ENCODE measurements at regions not wholly inside any gene's neighbourhood (a gene's known extent, or its start where the extent isn't known, plus 50 kb on each side); places are given as distances from the start of the nearest gene placed in this dataset.
"Not testable (repeated sequence)": the region's sequence is repeated elsewhere in the genome, so short reads cannot be mapped to it uniquely, and the experiment has no call there.

DNA sequence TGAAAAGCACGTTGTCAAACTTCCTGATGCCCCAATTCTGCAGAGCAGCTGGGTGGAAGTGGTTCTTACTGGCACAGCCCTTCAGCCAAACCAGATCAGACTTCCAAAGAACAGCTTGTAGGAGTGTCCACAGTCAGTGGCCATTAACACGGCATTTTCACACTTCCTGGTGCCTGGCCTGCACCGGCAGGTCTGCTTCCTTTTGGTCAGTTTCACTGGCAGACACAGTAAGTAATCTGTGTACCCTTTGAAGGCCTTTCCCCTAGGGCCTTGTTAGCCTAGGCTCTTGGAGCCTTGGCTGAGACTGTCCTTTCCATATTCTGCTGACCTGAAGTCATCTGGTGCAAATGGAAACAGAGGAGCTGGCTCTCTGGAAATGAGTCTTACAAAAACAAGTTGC, 297.5 kb upstream of the TNC start:
- H3K4me3 ChIP-seq (ENCODE audit: low read depth, low read length) = no peak overlapping the region
- no peak for DNase-seq (ENCODE audit: low read depth)

GRCh38 chr9:115416299-115416698, 298.3 kb upstream of the TNC start:
- H3K4me3 ChIP-seq (ENCODE audit: low read depth, low read length) = no peak overlapping the region
- no peak for DNase-seq (ENCODE audit: low read depth)

- not testable (repeated sequence) for DNase-seq (ENCODE audit: low read depth); H3K4me3 ChIP-seq (ENCODE audit: low read depth, low read length)
These were observed 300.2 kb upstream of the TNC start for GRCh38 chr9:115418181-115418580.

- DNase-seq (ENCODE audit: low read depth) = no peak
- H3K4me3 ChIP-seq (ENCODE audit: low read depth, low read length) = no peak overlapping the region
These were observed 305.0 kb upstream of the TNC start for GRCh38 chr9:115422932-115423440.

- H3K4me3 ChIP-seq (ENCODE audit: low read depth, low read length) = no peak overlapping the region
- peak; percentile 16 for DNase-seq (ENCODE audit: low read depth)
These were observed 305.7 kb upstream of the TNC start for GRCh38 chr9:115423646-115424045.

GRCh38 chr9:115425601-115426000, 307.6 kb upstream of the TNC start:
- no peak overlapping the region for H3K4me3 ChIP-seq (ENCODE audit: low read depth, low read length)
- DNase-seq (ENCODE audit: low read depth) = no peak

GRCh38 chr9:115437418-115437817, 319.5 kb upstream of the TNC start:
- H3K4me3 ChIP-seq (ENCODE audit: low read depth, low read length) = no peak overlapping the region
- DNase-seq (ENCODE audit: low read depth) = no peak

DNA sequence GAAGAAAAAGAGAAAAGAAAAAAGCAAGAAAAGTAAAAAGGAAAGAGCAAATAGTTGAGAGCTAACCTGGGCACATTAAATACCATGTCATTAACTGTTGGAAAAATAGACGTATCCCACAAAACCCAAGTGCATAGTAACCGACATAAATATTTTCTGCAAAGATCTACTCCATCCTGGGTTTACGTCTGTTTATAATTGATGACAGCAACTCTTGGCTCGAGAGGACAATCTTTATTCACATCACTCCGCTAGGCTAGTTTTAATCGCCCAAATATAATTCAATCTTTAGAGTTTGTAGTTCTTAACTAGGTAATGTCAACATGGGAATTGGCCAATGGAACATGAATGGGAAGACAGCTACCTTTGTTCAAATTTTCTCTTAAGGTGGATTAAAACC, 321.7 kb upstream of the TNC start:
- no peak for DNase-seq (ENCODE audit: low read depth)
- no peak overlapping the region for H3K4me3 ChIP-seq (ENCODE audit: low read depth, low read length)

- no peak for DNase-seq (ENCODE audit: low read depth)
- no peak overlapping the region for H3K4me3 ChIP-seq (ENCODE audit: low read depth, low read length)
These were observed 324.1 kb upstream of the TNC start for GRCh38 chr9:115442054-115442453.

DNA sequence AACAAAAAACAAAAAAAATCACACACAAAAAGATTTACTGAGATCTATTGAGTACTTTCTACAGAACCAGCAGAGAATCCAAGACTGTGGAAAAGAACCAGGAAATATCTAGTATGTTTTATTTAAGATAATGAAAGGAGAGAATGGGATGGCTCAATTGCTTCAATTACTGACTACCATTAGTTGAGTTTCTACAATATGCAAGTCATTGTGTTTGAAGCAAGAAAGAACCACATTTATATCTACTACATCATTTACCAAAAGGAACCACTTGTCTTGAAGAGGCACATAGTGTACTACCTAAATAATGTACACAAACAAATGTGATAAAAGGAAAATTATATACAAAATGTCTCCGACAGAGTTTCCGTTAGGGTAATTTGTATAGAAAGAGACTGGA, 325.9 kb upstream of the TNC start:
- no peak for DNase-seq (ENCODE audit: low read depth)
- H3K4me3 ChIP-seq (ENCODE audit: low read depth, low read length) = no peak overlapping the region

GRCh38 chr9:115444959-115445358, 327.0 kb upstream of the TNC start:
- DNase-seq (ENCODE audit: low read depth) = no peak
- H3K4me3 ChIP-seq (ENCODE audit: low read depth, low read length) = no peak overlapping the region

DNA sequence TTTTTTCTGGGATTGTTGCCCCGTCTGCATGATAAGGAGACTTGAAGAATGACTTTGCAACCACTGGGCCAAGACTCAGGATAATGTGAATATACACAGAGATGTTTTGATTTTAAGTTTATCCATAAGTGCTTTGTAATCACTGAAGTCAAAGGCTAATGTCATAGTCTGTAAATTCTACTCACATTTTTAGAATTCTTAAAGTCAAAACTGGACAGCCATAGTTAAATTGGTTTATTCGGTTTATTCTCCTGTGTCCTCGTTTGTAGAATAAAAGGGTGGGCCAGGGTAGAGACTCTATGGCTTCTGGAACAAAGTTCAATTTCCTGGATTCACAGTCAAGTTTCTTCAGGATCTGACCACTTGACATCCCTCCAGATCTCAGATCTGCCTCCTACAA, 327.7 kb upstream of the TNC start:
- DNase-seq (ENCODE audit: low read depth) = no peak
- H3K4me3 ChIP-seq (ENCODE audit: low read depth, low read length) = no peak overlapping the region

- DNase-seq (ENCODE audit: low read depth) = peak; percentile 35
- no peak overlapping the region for H3K4me3 ChIP-seq (ENCODE audit: low read depth, low read length)
These were observed 338.6 kb upstream of the TNC start for GRCh38 chr9:115456515-115456914.

GRCh38 chr9:115461280-115461679, 343.3 kb upstream of the TNC start:
- H3K4me3 ChIP-seq (ENCODE audit: low read depth, low read length) = no peak overlapping the region
- DNase-seq (ENCODE audit: low read depth) = no peak

DNA sequence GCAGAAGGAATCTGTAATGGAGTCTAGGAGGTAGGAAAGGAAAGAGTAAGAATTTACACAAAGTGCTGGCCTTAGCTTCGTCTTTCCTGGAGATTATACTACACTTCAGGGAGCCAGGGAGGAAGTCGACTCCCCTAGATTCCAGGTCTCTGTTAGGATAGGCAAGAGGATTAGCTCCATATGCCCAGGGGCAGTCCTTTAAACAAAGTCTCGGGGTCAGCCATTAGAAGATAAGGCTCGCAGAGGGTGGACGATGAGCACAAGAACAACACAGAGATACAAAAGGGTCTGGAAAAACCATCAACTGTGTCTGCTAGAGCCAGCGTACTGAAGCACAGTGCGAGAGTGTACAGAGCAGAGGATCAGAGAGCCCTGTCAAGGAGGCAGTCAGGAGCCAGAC, 344.7 kb upstream of the TNC start:
- H3K4me3 ChIP-seq (ENCODE audit: low read depth, low read length) = no peak overlapping the region
- no peak for DNase-seq (ENCODE audit: low read depth)

DNA sequence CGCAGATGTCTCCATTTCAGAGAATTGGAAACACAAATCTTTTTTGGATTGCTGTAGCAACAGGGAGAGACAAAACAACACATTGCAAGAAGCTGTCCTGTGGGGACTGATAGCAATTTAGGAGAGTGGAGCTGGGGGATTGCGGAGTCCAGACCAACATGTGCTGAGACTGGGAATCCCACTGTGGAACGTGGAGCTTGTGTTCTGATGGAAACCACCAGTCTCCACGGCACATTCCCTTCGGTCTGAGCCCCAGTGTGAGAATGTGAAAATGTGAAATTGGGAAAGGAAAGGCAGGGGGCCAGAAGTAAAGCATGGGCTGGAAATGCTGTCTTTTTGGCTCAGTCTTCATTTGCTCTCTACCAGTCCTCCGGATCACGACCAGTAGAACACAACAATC, 348.8 kb upstream of the TNC start:
- no peak overlapping the region for H3K4me3 ChIP-seq (ENCODE audit: low read depth, low read length)
- DNase-seq (ENCODE audit: low read depth) = no peak

GRCh38 chr9:115469841-115470240, 351.9 kb upstream of the TNC start:
- no peak overlapping the region for H3K4me3 ChIP-seq (ENCODE audit: low read depth, low read length)
- no peak for DNase-seq (ENCODE audit: low read depth)

DNA sequence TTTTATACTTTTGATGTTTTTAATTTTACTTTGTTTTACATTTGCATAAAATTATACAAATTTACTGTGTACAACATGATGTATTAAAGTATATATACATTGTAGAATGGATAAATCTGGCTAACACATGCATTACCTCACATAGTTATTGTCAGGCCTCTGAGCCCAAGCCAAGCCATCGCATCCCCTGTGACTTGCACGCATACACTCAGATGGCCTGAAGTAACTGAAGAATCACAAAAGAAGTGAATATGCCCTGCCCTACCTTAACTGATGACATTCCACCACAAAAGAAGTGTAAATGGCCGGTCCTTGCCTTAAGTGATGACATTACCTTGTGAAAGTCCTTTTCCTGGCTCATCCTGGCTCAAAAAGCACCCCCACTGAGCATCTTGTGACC, 355.1 kb upstream of the TNC start:
- DNase-seq (ENCODE audit: low read depth); H3K4me3 ChIP-seq (ENCODE audit: low read depth, low read length): not testable (repeated sequence)

GRCh38 chr9:115481769-115482168, 363.8 kb upstream of the TNC start:
- H3K4me3 ChIP-seq (ENCODE audit: low read depth, low read length) = no peak overlapping the region
- no peak for DNase-seq (ENCODE audit: low read depth)

DNA sequence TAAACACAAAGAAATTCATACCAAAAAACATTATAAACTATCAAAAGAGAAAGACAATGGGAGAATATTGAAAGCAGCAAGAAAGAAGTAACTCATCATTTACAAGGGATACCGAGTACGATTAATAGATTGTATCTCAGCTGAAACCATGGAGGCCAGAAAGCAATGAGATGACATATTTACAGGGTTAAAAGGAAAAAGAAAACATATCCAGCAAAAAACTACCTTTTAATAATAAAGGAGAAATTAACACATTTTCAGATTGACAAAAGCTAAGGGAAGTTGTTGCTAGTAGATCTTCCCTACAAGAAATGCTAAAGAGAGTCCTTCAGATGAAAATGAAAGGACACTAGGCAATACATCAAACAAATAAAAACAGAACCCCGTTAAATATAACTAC, 364.8 kb upstream of the TNC start:
- H3K4me3 ChIP-seq (ENCODE audit: low read depth, low read length) = no peak overlapping the region
- no peak for DNase-seq (ENCODE audit: low read depth)

DNA sequence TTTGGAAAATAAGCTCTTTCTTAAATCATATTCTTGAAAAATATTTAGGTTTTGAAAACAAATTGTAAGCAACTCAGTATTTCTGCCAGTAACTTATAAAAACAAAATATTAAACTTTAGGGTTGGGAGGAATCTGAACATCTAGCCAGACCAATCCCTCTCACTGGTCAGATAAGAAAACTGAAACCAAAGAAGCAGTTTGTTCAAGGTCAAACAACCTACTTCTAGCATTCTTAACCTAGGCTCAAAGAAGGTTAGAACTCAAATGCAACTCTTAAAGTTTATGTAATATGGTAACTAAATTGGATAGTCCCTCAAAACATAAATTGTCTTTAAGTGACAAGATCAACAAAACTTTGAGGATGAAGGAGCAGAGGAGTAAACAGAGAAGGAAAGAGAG, 374.9 kb upstream of the TNC start:
- no peak for DNase-seq (ENCODE audit: low read depth)
- H3K4me3 ChIP-seq (ENCODE audit: low read depth, low read length) = no peak overlapping the region

- no peak overlapping the region for H3K4me3 ChIP-seq (ENCODE audit: low read depth, low read length)
- DNase-seq (ENCODE audit: low read depth) = no peak
These were observed 376.4 kb upstream of the TNC start for GRCh38 chr9:115494393-115494792.

Measured in skeletal muscle cell (primary cell).